H1 (cell line): ENCODE measurements at regions not wholly inside any gene's neighbourhood (a gene's known extent, or its start where the extent isn't known, plus 50 kb on each side); places are given as distances from the start of the nearest gene placed in this dataset.

Experiments used
- CBX5 ChIP-seq: fragments of 300-800, 300-1000 bp; sonication (generic); IDR thresholded peaks from 2 replicates; pipeline ENCODE4 v1.7.1; 2016; ENCODE audit warnings: antibody characterized with exemption, low read length, low read depth

DNA sequence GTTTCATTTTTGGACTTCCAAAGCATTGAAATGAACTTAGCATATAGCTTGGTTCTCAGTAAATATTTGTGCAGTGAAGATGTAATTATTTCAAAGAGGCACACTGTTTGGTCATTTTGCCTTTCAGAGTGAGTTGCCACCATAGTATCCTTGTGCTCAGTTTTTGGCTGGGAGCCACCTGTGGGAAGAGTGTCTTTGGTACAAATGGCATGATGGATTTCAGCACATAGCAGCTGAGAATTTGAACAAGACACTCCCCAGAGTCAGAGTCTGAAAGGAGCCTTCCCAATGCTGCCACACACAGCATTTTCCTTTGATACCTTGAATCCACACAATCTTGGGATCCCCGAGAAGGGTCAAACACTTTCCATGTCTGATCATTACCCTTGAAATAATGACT is 897.2 kb upstream of the ARPP21 start (continued):
- TF ChIP-seq CBX5: no peak
